ENCODE measurements at regions not wholly inside any gene's neighbourhood (a gene's known extent, or its start where the extent isn't known, plus 50 kb on each side); places are given as distances from the start of the nearest gene placed in this dataset.
"Not testable (repeated sequence)": the region's sequence is repeated elsewhere in the genome, so short reads cannot be mapped to it uniquely, and the experiment has no call there.

DNA sequence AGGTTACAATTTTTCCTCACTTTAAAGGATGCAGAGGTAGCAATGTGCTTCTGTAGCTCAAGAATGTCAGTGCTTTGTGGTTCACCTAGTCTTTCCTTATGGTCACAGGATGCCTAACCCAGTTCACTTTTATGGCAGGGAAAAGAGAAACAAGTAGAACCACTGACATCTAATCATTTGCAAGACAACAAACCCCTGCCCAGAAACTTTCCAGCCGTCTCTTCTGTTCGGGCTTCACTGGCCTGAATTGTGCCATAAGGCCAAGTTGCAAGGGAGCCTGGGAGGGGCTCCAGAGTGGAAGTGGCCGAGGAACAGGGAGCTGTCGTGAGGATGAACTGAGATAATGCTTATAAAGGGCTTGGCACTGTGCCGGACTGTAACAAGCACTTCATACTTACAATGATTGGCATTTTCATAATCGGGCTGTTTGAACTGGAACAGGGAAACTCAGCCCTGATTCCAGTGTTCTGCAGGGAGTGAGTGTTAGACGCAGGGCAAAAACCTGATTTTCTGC is 212.6 kb downstream of the BCAS1 start:
- H3K4me3 ChIP-seq (ENCODE audit: low read depth, low read length) = no peak overlapping the region
- TF ChIP-seq CTCF (IDR thresholded peaks at IDR 0.05; ENCODE audit: insufficient read depth, low read depth, low read length) = no peak
- peak; percentile 29 for DNase-seq (ENCODE audit: low read depth)

GRCh38 chr20:53856300-53857295 is 213.8 kb downstream of the BCAS1 start:
- no peak for TF ChIP-seq CTCF (IDR thresholded peaks at IDR 0.05; ENCODE audit: insufficient read depth, low read depth, low read length)
- no peak overlapping the region for H3K4me3 ChIP-seq (ENCODE audit: low read depth, low read length)
- DNase-seq (ENCODE audit: low read depth) = no peak

GRCh38 chr20:53855733-53856132 is 214.7 kb downstream of the BCAS1 start:
- H3K4me3 ChIP-seq (ENCODE audit: low read depth, low read length) = no peak overlapping the region
- DNase-seq (ENCODE audit: low read depth) = no peak
- no peak for TF ChIP-seq CTCF (IDR thresholded peaks at IDR 0.05; ENCODE audit: insufficient read depth, low read depth, low read length)

- DNase-seq (ENCODE audit: low read depth); H3K4me3 ChIP-seq (ENCODE audit: low read depth, low read length): not testable (repeated sequence)
Observed at GRCh38 chr20:53854609-53854926, 215.8 kb downstream of the BCAS1 start.

GRCh38 chr20:53853111-53853713 is 217.2 kb downstream of the BCAS1 start:
- H3K4me3 ChIP-seq (ENCODE audit: low read depth, low read length) = no peak overlapping the region
- no peak for TF ChIP-seq CTCF (IDR thresholded peaks at IDR 0.05; ENCODE audit: insufficient read depth, low read depth, low read length)
- DNase-seq (ENCODE audit: low read depth) = no peak

- H3K4me3 ChIP-seq (ENCODE audit: low read depth, low read length) = no peak overlapping the region
- DNase-seq (ENCODE audit: low read depth) = no peak
- TF ChIP-seq CTCF (IDR thresholded peaks at IDR 0.05; ENCODE audit: insufficient read depth, low read depth, low read length) = no peak
Observed at GRCh38 chr20:53852691-53853090, 217.7 kb downstream of the BCAS1 start.

DNA sequence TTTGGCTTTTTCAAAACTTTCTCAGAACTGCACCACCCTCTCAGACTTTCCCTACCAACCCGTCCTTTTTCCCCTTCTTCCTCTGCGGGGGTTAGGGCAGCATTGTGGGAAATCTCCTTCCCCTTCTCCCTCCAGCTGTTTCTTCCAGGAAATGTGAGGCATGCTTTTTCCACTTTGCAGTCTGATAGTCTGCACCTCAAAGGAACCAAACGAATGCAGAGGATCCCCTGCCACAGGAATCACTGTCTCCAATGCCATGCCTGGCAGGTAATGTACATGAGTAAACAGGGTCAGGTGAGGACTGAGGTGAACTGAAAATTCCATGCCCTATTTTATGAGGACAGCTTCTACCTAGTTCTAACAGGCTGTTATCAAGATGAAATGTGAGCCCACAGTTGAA is 218.4 kb downstream of the BCAS1 start:
- no peak for TF ChIP-seq CTCF (IDR thresholded peaks at IDR 0.05; ENCODE audit: insufficient read depth, low read depth, low read length)
- no peak overlapping the region for H3K4me3 ChIP-seq (ENCODE audit: low read depth, low read length)
- DNase-seq (ENCODE audit: low read depth) = no peak

All from fibroblast of villous mesenchyme (primary cell).